Tibial nerve (tissue), 4 donors: ENCODE measurements at regions not wholly inside any gene's neighbourhood (a gene's known extent, or its start where the extent isn't known, plus 50 kb on each side); places are given as distances from the start of the nearest gene placed in this dataset.

Experiments used
- DNase-seq, 2 donors: peaks; one replicate each; pipeline ENCODE4 v3.0.0-alpha.2; 2019; ENCODE audit warnings: low spot score in 2 of 2
- H3K27ac ChIP-seq, 4 donors: fragments of 200-600 bp; sonication (generic) in 3 of 4; one replicate each; pipeline ENCODE4 v1.5.1; 2017 to 2019; ENCODE audit warnings: mild to moderate bottlenecking in 1 of 4
- H3K27me3 ChIP-seq, 2 donors: fragments of 200-600 bp; sonication (generic) in 1 of 2; one replicate each; pipeline versions ENCODE4 v1.5.1 to v1.6.0; 2017 to 2019
- H3K36me3 ChIP-seq, 3 donors: fragments of 200-600 bp; sonication (generic); one replicate each; pipeline ENCODE4 v1.5.1; 2018 to 2019
- H3K4me1 ChIP-seq, 4 donors: fragments of 200-600 bp; sonication (generic) in 3 of 4; one replicate each; pipeline ENCODE4 v1.5.1; 2017 to 2019
- H3K4me3 ChIP-seq, 4 donors: fragments of 200-600 bp; sonication (generic) in 3 of 4; one replicate each; pipeline ENCODE4 v1.5.1; 2017 to 2019; ENCODE audit warnings: mild to moderate bottlenecking in 1 of 4, moderate library complexity in 1 of 4
- H3K9me3 ChIP-seq, 4 donors: fragments of 200-600 bp; sonication (generic) in 3 of 4; one replicate each; pipeline ENCODE4 v1.5.1; 2017 to 2019
- EP300 ChIP-seq, 2 donors: sonication (generic); formaldehyde crosslinking; IDR thresholded peaks; one replicate each; pipeline ENCODE4 v1.6.1; 2017; ENCODE audit warnings: antibody characterized with exemption in 2 of 2, mild to moderate bottlenecking in 1 of 2
- POLR2A ChIP-seq, 2 donors: fragments of 450-650 bp; IDR thresholded peaks; one replicate each; pipeline ENCODE4 v1.6.1; 2017; ENCODE audit warnings: antibody characterized with exemption in 2 of 2, mild to moderate bottlenecking in 2 of 2, moderate library complexity in 2 of 2
- WGBS, 2 donors: methylation state at CpG; one replicate each; pipeline ENCODE4 v1.1.5; 2018; 5-methylcytosine and 5-hydroxymethylcytosine counted together
- TF ChIP-seq, protein P1 (sequence below), 5 experiments: fragments of 200-600 bp in 3 of 5; fragments of 450-650 bp in 2 of 5; sonication (generic) in 3 of 5; IDR thresholded peaks; one replicate each; pipeline ENCODE4 v1.5.1; 2016 to 2019; ENCODE audit warnings: antibody characterized with exemption in 5 of 5, mild to moderate bottlenecking in 3 of 5, moderate library complexity in 2 of 5

DNA sequence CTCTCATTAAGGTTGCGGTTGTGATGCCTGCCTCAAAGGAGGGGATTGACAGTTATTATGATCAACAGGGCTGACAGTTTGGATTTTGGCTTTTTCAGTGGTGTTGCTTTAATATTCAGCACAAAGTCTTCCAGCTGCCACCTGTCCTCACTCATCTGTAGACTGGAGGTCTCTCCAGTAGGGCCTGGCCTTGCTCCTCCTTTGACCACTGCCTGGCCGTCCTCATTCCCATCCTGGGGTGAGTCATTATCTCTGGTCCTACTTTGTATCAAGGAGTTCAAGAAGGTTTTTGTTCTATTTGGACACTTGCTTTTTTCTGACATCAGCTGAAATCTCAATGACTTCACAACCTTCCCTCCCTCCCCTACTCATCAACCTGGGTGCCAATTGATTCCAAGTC, 95.1 kb upstream of the ZPLD1 start:
- Histone ChIP-seq H3K36me3 (no peaks in the 10 kb centered on the region), H3K4me1 (no peaks in the 10 kb centered on the region), H3K27ac (no peak overlapping the region), H3K27me3 (no peaks in the 10 kb centered on the region), H3K9me3 (no peaks in the 10 kb centered on the region), H3K4me3 (no peak overlapping the region)
- DNase-seq = no peak
- TF ChIP-seq, protein P1, sequence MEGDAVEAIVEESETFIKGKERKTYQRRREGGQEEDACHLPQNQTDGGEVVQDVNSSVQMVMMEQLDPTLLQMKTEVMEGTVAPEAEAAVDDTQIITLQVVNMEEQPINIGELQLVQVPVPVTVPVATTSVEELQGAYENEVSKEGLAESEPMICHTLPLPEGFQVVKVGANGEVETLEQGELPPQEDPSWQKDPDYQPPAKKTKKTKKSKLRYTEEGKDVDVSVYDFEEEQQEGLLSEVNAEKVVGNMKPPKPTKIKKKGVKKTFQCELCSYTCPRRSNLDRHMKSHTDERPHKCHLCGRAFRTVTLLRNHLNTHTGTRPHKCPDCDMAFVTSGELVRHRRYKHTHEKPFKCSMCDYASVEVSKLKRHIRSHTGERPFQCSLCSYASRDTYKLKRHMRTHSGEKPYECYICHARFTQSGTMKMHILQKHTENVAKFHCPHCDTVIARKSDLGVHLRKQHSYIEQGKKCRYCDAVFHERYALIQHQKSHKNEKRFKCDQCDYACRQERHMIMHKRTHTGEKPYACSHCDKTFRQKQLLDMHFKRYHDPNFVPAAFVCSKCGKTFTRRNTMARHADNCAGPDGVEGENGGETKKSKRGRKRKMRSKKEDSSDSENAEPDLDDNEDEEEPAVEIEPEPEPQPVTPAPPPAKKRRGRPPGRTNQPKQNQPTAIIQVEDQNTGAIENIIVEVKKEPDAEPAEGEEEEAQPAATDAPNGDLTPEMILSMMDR (IDR thresholded peaks at IDR 0.05) = no peak
- TF ChIP-seq EP300 (IDR thresholded peaks at IDR 0.05) (no peak), POLR2A (IDR thresholded peaks at IDR 0.05) (no peak)
- 85 to 89% methylated on average over 2 of the region's 2 CpGs for WGBS, 2 donors

GRCh38 chr3:102346897-102347296, 87.9 kb upstream of the ZPLD1 start:
- H3K27ac ChIP-seq = no peak overlapping the region
- H3K4me1 ChIP-seq = no peaks in the 10 kb centered on the region
- H3K9me3 ChIP-seq = no peaks in the 10 kb centered on the region
- no peaks in the 10 kb centered on the region for H3K36me3 ChIP-seq
- DNase-seq = no peak
- H3K27me3 ChIP-seq = no peaks in the 10 kb centered on the region
- H3K4me3 ChIP-seq = no peak overlapping the region
- TF ChIP-seq EP300 (IDR thresholded peaks at IDR 0.05) = no peak
- TF ChIP-seq POLR2A (IDR thresholded peaks at IDR 0.05) = no peak
- TF ChIP-seq, protein P1 (IDR thresholded peaks at IDR 0.05) = no peak

DNA sequence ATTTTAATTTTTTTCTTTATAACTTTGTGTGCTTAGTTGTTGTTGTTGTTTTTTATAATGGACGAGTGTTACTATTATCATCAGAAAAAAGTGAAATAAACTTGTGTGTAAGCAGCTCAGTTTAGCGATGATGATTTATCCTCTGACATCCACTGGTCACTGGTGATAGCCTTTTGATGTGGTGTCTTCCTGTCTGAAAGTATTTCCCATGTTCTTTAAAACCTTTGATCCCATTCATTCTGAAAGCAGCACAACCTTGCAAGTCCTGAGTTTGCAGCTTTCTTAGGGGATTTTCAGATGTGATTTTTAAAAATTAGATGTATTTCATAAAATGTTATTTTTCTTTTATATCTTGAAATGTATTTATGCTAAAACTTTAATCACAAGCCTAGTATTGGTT, 85.9 kb upstream of the ZPLD1 start:
- no peak for DNase-seq
- Histone ChIP-seq H3K36me3 (no peaks in the 10 kb centered on the region), H3K4me1 (peaks cover 0 to 6% (median 0%) of the 10 kb centered on the region in 4 donors), H3K4me3 (no peak overlapping the region), H3K27me3 (no peaks in the 10 kb centered on the region), H3K9me3 (no peaks in the 10 kb centered on the region), H3K27ac (no peak overlapping the region)
- TF ChIP-seq, protein P1 (IDR thresholded peaks at IDR 0.05) = no peak
- TF ChIP-seq POLR2A (IDR thresholded peaks at IDR 0.05) (no peak), EP300 (IDR thresholded peaks at IDR 0.05) (no peak)
- WGBS, 2 donors = 74 to 83% methylated on average over 2 of the region's 2 CpGs

DNA sequence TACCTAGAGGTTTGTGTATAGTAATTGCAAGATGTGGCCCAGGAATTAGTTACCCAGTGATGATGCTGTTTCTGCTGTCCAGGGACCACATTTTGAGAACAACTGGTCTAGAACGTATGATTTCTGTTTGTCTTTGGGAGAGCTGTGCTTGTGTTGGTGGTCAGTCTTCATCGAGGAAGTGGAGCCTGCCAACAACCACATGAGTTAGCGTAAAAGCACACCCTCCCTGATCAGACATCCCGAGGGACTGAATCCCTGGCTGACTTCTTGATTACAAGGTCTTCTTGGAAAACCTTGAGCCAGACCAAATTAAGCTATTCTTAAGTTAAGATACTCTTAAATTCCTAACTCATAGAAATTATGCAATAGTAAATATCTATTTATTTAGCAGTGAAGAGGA, 81.7 kb upstream of the ZPLD1 start:
- Histone ChIP-seq H3K27ac (no peak overlapping the region), H3K27me3 (no peaks in the 10 kb centered on the region), H3K4me3 (no peak overlapping the region), H3K36me3 (no peaks in the 10 kb centered on the region), H3K4me1 (peaks cover 0 to 6% (median 0%) of the 10 kb centered on the region in 4 donors), H3K9me3 (no peaks in the 10 kb centered on the region)
- TF ChIP-seq EP300 (IDR thresholded peaks at IDR 0.05) (no peak), POLR2A (IDR thresholded peaks at IDR 0.05) (no peak)
- TF ChIP-seq, protein P1 (IDR thresholded peaks at IDR 0.05) = no peak
- 51 to 68% methylated on average over 4 of the region's 4 CpGs for WGBS, 2 donors
- DNase-seq = no peak

- Histone ChIP-seq H3K4me3 (no peak overlapping the region), H3K27me3 (no peaks in the 10 kb centered on the region), H3K36me3 (no peaks in the 10 kb centered on the region), H3K9me3 (no peaks in the 10 kb centered on the region), H3K4me1 (peaks cover 0 to 6% (median 0%) of the 10 kb centered on the region in 4 donors), H3K27ac (no peak overlapping the region)
- WGBS, 2 donors = 73 to 88% methylated on average over 1 of the region's 1 CpG
- DNase-seq = no peak
- no peak for TF ChIP-seq EP300 (IDR thresholded peaks at IDR 0.05)
- TF ChIP-seq POLR2A (IDR thresholded peaks at IDR 0.05) = no peak
- TF ChIP-seq, protein P1 (IDR thresholded peaks at IDR 0.05) = no peak
Measured at GRCh38 chr3:102353805-102354204, 81.0 kb upstream of the ZPLD1 start.
